ENCODE measurements at regions not wholly inside any gene's neighbourhood (a gene's known extent, or its start where the extent isn't known, plus 50 kb on each side); places are given as distances from the start of the nearest gene placed in this dataset.
A peak's percentile ranks its signal among the peaks of the same experiment; 100 is the strongest.
"Not testable (repeated sequence)": the region's sequence is repeated elsewhere in the genome, so short reads cannot be mapped to it uniquely, and the experiment has no call there.

DNA sequence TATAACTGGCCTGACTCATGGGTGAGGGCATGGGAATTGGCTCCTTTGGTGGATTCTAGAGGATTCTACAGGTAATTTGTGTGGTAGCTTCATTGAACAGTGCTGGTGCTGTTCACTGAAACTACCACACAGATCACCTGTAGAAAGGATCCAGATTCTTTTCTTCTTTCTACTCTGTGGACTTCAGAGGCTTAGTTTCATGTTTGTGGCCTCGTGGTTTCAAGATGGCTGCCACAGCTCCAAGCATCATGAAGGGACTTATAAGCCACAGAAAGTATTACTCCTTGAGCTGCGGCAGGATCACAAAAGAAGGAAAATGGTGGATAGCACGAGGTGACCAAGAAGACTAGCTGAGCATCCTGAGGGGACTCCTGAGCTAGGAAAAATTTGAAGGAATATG, 88.9 kb downstream of the ADCYAP1 start:
- no peak for DNase-seq (ENCODE audit: low read depth, low spot score)
- H3K27ac ChIP-seq = no peak overlapping the region

DNA sequence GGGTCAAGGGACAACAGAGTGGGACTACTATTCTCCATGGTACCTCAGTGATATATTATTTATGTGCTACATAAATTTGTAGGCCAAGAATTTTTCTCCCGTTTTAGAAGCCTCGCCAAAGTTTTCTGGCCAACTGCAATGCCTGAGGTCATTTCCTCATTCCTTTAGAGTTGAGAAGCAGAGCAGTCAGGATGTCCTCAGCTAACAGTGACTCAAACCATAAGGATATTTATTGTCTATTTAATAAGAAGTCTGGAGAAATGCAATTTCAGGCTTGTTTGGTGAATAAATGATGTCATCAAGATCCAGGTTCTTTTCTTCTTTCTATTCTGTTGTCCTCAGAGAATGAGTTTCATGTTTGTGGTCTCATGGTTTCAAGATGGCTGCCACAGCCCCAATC, 91.0 kb downstream of the ADCYAP1 start:
- peak overlapping the region; percentile 92 for H3K27ac ChIP-seq
- peak; percentile 76 for DNase-seq (ENCODE audit: low read depth, low spot score)

DNA sequence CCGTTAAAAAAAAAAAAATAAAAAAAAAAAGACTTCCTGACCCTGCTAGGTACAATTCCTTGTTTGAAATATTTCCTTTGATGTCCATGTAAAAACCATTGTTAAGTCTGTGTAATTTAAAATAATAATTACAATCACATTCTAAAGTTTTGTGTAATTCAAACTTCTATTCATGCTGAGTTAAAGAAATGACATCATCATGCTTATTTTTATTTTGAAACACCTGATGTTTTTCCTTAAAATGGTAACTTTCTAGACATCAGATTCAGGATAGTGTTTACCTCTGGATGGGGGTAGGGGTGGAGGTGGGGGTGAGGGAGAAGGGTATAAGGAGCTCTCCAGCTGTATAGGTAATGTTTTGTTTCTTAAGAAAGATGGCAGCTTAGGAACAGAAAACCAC, 92.8 kb downstream of the ADCYAP1 start:
- H3K27ac ChIP-seq = no peak overlapping the region
- no peak for DNase-seq (ENCODE audit: low read depth, low spot score)

DNA sequence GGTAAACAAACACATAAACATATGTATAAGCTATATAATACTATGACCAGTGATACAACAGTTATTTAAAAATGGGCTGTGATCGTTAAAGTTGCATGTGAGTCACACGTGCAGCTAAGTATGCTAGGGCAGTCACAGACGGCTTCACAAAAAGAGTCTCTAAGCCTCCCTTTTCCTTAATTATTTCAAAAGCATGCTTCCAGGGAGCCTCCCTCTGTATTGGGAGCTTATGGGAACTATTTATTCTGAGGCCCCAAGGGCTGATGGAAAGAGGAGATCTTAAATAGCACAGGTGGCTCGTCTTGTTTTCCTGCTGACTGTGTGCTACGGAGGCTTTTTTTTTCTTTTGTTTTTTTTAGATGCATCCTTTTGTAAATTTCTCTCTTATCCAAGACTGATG, 94.3 kb downstream of the ADCYAP1 start:
- DNase-seq (ENCODE audit: low read depth, low spot score) = no peak
- H3K27ac ChIP-seq = no peak overlapping the region

DNA sequence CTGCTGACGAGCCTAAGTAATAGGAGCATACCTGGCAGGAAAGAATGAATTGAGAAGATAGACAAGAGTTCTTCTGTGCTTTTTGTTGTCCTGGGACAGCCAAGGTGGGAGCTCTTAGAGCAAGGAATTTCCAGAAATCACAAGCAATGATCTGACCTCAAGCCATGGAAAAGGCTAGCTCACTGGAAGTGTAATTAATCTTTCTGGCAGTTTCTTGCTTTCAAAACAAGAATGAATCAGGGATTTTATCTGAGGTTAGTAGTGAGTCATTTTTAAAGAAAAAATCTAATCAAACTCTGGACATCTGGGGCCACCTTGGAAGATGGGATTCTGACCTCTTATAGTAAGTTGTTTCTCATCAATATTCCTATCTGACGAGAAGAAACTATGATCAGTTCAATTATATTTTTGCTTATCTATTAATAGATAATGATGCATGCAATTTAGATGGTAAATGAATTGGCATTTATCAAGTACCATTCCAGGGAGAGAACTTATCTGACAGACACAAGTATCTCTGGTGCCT, 98.0 kb downstream of the ADCYAP1 start:
- no peak overlapping the region for H3K27ac ChIP-seq
- DNase-seq (ENCODE audit: low read depth, low spot score) = no peak

DNA sequence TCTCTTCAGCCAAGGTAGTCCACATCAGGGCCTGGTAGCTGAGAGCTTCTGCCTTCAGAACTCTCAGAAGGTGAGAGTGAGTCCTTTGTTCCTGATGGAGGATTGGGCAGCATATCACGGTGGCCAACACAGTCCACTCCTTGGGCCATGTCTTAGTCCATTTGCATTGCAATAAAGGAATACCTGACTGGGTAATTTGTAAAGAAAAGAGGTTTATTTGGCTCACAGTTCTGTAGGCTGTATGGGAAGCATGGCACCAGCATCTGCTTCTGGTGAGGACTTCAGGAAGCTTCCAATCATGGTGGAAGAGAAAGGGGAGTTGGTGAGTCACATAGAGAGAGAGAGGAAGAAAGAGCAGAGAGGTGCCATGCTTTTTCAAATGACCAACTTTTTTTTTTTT, 98.8 kb downstream of the ADCYAP1 start:
- H3K27ac ChIP-seq = no peak overlapping the region
- DNase-seq (ENCODE audit: low read depth, low spot score) = no peak

DNA sequence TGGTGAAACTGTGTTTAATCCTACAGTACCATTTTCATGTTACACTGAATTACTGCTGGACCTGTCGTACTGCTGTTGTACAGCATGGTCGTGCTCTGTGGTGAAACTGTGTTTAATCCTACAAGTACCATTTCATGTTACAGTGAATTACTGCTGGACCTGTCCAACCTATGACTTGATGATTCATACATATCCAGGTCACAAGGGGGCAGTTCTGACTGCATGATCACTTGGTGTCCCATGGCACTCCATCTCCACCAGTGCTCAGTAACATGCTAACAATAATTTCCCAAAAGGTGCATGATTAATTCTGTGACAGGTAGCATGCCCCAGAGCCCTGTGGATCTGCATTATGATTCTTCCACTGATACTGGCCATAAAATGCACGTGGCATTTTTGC, 101.6 kb downstream of the ADCYAP1 start:
- no peak for DNase-seq (ENCODE audit: low read depth, low spot score)
- H3K27ac ChIP-seq = no peak overlapping the region

DNA sequence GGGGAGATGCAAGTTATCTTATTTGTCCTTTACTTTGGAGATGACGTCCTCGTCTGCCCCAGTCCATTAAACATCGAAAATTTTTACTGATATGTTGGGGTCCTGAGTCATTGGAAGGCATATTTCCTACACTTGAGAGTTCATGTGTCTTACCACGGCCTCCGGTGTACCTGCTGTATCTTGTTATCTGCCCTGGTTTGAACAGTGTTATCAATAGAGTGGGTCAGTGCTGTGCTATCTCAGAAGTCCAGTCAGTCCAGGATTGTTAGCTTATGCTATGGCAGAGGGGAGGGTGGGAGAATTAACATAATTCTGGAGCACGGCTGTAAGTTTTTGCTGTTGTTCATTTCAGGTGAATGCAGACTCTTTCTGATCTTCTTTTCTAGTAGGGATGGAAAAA, 102.3 kb downstream of the ADCYAP1 start:
- no peak for DNase-seq (ENCODE audit: low read depth, low spot score)
- H3K27ac ChIP-seq = no peak overlapping the region

DNA sequence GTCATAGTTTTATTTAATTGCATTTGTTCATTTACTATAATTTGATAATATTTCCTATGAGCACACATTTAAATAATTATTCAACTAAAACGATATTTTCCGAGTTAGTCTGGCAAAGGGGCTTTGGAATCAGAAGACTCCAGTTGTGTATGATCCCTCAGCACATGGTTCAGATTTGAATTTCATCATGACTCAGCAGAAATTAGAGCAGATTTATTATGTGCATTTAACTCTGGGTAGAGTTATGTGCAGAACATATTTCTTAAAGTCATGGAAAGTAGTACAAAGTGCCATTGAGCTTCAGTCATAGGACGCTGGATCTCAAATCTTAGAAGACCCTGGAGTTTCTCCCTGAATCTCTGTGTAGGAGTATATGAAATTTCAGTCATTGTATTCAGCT, 106.7 kb downstream of the ADCYAP1 start:
- H3K27ac ChIP-seq = no peak overlapping the region
- no peak for DNase-seq (ENCODE audit: low read depth, low spot score)

DNA sequence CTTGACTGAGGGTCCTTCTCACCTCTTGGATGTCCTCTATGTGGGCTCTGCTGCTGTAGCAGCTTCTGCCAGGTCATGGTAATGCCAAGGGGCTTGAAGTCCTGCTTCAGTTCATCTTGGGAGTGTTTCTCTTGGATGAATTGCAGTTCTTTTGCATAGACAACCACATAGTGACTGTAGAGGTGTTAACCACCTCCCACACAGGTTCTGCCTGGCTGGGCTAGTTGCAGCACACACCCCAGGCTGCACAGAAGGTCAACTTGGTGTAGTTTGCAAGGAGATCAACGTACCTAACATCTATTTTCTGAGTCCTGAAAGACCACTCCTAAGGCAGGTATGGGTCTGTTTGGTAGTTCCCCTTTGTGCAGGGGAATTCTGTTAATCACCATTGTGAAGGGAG, 108.1 kb downstream of the ADCYAP1 start:
- DNase-seq (ENCODE audit: low read depth, low spot score) = no peak
- no peak overlapping the region for H3K27ac ChIP-seq

DNA sequence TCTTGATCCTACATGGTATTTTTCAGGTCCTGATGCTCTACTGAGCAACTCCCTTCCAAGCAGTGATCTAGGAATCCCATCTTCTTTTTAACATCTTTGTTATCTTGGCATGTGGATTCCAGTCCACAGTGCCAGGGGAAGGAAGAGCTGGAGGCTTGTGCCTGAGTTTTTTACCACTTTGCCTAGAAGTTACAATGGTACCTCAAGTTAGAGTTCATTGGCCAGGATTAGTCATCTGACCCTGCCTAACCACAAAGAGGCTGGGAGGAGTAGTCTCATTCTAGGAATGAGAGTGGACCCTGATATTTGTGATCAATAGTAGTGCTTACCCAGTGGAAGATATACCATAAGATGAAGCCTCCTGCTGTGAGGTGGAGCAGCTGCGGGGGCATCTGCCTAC, 109.3 kb downstream of the ADCYAP1 start:
- no peak overlapping the region for H3K27ac ChIP-seq
- no peak for DNase-seq (ENCODE audit: low read depth, low spot score)

DNA sequence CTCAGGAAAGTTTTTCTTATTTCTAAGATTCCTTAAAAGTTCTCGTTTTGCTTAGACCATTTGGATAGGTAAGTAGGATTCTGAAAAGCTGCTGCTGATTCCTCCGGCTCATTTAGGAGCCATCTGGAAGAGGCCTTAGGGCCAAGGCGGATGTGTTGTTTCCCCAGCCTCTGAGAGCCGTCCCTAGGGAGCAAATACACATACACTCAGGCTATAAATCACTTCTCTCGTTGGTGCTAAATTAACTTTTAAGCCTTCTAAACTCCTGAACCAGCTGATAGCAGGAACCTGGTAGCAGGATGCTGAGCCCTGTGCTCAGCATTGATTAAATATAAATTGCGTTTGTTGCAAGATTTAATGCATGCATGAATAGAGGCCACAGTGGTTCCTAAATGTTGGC, 109.8 kb downstream of the ADCYAP1 start:
- H3K27ac ChIP-seq = no peak overlapping the region
- no peak for DNase-seq (ENCODE audit: low read depth, low spot score)

DNA sequence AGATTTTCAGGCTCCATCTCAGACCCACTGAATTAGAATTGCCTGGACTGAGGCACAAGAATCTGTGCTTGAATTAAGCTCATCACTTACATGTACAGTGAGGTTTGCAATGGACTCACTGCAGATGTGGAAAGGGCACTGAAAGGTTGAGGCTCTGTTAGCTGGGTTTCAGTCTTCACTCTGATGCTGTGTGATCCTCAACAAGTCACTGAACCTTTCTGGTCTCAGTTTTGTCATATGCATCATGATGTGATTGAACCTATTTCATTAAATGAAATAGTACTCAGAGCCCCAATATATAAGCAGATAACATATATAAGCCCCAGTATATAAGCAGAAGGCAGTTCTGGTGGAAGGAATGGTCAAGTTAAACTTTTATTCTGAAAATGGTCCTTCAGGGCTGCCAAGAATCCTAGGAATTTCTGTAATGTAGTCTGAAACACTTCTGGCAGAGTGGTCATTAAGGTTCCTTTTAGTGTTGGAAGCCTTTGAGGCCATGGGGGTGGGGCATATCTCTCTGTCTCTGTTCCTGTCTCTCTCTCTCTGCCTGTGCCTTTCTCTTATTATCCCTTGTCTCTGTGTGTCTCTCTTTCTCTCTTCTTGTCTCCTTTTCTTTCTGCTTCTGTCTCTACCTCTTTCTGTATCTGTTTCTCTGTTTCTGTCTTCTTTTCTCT, 110.4 kb downstream of the ADCYAP1 start:
- no peak overlapping the region for H3K27ac ChIP-seq
- no peak for DNase-seq (ENCODE audit: low read depth, low spot score)

DNA sequence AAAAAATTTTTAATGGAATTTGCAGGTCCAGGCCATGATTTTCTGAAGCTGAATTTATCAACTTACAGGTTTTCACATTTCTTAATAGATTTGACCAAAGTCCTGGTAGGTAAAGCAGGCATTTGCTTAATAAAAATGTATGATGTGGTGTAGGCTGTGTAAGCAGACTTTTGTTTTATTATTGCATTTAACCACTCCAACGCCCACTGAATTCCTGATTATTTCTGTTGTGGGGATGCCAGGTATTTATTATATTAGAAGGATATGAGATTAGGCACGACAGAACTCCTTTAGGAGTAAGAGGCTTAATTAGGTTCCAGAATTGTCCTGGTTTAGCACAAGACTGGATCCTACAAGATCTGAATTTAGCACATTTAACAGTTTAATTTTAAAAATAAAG, 111.1 kb downstream of the ADCYAP1 start:
- no peak for DNase-seq (ENCODE audit: low read depth, low spot score)
- H3K27ac ChIP-seq = no peak overlapping the region

DNA sequence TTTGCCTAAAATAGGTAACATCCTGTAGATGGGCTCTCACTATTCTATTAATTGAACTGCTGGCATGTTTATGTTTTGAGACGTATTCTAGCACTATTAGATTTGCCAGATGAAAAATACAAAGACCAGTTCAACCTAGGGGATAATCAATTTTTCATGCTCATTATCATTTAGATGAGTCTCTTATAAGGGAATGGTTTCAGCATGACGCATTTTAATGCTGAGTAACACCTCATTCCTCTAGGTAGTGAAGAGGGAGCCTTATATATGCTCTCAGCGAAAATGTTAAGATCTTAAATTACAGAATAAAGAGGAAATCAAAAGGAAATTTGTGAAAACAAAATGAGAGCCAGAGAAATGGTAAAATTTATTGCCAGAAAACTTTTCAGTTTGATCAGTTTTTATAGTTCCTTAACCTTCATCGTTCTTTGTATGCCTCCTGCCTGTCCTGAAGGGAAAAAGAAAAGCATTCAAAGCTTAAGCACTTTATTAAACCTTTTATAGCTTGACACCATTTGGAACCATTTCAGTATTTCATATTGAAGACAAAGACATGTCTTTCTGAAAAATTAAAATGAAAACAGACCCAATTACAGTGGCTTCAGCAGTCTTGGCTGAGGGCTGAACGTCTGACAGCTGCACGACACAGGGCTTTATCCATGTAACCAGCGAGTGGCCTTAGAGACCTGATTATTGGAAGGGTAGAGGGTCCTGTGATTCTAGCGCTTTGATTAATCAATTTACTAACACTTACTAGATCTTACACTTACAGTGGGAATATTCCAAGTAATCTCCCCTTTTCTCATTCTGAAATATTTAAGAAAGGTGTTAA, 112.8 kb downstream of the ADCYAP1 start:
- DNase-seq (ENCODE audit: low read depth, low spot score) = no peak
- H3K27ac ChIP-seq = no peak overlapping the region

DNA sequence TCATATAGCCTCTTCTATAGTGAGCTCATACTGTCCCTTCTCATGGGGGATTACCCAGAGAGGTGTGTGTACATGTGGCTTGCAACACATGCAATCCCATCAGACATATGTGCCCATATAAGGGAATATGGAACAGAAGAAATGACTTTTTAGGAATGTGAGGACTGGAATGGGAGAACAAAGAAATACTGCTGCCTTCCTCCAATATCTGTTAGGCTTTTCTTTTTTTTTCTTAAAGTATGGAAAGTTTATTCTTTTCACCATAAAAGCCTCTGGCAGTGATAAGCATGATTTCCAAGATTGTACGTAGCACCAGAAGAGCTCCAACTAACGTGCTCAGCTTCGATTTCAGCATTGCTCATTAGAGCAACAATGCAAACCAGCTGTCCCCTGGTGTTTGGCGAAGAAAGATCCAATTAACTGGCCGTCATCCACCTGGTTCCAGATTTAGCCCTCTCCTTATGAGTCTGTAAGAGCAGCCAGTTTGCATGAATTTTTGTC, 113.6 kb downstream of the ADCYAP1 start:
- no peak overlapping the region for H3K27ac ChIP-seq
- no peak for DNase-seq (ENCODE audit: low read depth, low spot score)

DNA sequence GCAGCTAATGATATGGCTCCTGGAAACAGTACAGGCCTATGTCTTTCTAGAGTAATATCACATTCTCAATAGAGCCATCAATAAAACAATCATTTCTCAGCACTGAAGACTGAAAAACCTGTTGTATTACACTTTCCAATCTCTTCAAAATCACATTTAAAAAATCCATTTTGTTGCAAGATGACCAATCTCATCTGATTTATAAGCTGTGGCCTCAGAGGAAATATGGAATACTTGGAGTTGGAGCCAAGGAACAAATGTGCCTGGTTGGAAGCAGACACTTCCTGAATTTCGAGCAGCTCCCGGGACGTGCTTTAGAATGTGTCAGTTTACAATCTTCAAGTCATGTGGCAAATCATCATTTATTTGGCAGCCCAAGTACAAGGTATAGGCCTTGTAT, 114.5 kb downstream of the ADCYAP1 start:
- no peak for DNase-seq (ENCODE audit: low read depth, low spot score)
- no peak overlapping the region for H3K27ac ChIP-seq

DNA sequence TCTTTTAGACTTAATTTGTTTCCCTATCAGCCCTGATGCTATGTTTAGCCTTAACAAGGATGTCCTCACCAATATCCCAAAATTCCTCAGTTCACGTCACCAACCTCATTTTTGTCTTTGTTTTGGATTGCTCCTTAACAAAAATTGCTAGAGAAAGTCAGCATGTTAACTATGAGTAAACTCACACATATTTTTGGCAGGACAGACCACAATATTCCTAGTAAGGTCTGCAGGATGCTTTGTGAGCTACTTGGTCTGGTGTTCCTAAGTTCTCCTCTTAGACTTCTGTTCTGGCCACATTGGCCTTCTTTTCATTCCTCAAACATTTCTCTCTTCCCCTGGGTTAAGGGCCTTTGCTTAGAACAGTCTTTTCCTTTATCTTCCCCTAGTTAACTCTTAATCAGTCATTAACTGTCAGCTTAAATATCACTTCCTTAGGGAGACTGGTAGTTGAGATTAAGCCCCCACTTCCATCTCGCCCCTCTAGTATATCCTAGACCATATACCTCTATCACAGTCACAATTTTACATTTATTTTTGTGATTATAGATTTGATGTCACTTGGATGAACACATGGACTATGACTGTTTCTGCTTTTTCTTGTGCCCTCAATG, 116.2 kb downstream of the ADCYAP1 start:
- H3K27ac ChIP-seq = no peak overlapping the region
- DNase-seq (ENCODE audit: low read depth, low spot score) = no peak

DNA sequence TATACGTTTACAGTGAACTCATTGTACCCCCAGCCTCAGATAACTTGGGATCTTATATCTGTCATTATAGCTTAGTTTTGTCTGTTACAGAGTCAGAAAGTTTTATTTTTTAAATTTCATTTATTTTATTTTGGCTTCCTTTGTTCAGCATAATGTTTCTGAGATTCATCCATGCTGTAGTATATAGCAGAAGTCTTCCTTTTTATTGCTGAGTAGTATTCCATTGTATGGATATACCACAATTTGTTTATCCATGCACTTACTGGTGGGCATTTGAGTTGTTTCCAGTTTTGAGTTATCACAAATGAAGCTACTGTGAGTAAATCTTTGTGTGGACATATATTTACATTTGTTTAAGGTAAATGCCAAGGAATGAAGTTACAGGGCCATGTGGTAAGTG, 122.3 kb downstream of the ADCYAP1 start:
- no peak overlapping the region for H3K27ac ChIP-seq
- DNase-seq (ENCODE audit: low read depth, low spot score) = no peak

DNA sequence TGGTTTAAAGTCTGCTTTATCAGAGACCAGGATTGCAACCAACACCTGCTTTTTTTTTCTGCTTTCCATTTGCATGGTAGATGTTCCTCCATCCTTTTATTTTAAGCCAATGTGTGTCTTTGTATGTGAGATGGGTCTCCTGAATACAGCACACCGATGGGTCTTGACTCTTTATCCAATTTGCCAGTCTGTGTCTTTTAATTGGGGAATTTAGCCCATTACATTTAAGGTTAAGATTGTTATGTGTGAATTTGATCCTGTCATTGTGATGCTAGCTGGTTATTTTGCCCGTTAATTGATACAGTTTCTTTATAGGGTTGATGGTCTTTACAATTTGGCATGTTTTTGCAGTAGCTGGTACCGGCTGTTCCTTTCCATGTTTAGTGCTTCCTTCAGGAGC, 128.4 kb downstream of the ADCYAP1 start:
- not testable (repeated sequence) for DNase-seq (ENCODE audit: low read depth, low spot score); H3K27ac ChIP-seq

DNA sequence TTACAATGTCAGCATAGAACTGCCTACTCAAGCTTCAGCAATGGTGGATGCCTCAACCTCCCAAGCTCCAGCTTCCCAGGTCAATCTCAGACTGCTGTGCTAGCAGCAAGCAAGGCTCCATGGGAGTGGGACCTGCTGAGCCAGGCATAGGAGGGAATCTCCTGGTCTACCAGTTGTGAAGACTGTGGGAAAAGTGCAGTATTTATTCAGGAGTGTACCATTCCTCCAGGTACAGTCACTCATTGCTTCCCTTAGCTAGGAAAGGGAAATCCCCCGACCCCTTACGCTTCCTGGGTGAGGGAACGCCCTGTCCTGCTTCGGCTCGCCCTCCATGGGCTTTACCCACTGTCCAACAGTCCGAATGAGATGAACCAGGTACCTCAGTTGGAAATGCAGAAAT, 130.3 kb downstream of the ADCYAP1 start:
- no peak overlapping the region for H3K27ac ChIP-seq
- no peak for DNase-seq (ENCODE audit: low read depth, low spot score)

Data from epithelial cell of prostate (primary cell).